Cardiac fibroblast (primary cell): ENCODE measurements at regions not wholly inside any gene's neighbourhood (a gene's known extent, or its start where the extent isn't known, plus 50 kb on each side); places are given as distances from the start of the nearest gene placed in this dataset.
A peak's percentile ranks its signal among the peaks of the same experiment; 100 is the strongest.

Experiments used
- DNase-seq, 2 donors: peaks; one replicate each; pipeline versions ENCODE4 v3.0.0 to v3.0.0-alpha.2; 2010; ENCODE audit warnings: low read depth in 2 of 2
- H3K4me3 ChIP-seq, 2 donors: replicated peaks in 1 of 2; 1 replicate in 1 of 2; 2 replicates in 1 of 2; pipeline ENCODE4 v1.5.1; 2011; ENCODE audit warnings: low read depth in 2 of 2, low read length in 2 of 2, mild to moderate bottlenecking in 2 of 2, moderate library complexity in 1 of 2
- CTCF ChIP-seq: IDR thresholded peaks from one replicate; pipeline ENCODE4 v1.5.1; 2011; ENCODE audit warnings: low read depth, mild to moderate bottlenecking, low read length, inconsistent platforms

GRCh38 chr18:54764786-54765185 is 63.5 kb upstream of the RAB27B start:
- no peak overlapping the region for H3K4me3 ChIP-seq
- no peak for DNase-seq
- no peak for TF ChIP-seq CTCF

- peak in 1 of 2 donors; percentile 31 for DNase-seq
- TF ChIP-seq CTCF = no peak
- H3K4me3 ChIP-seq = no peak overlapping the region
Observed at GRCh38 chr18:54765636-54766375, 62.5 kb upstream of the RAB27B start.

- peak in 1 of 2 donors; percentile 85 for DNase-seq
- TF ChIP-seq CTCF = no peak
- no peak overlapping the region for H3K4me3 ChIP-seq
Observed at GRCh38 chr18:54766634-54767033, 61.6 kb upstream of the RAB27B start.

- no peak overlapping the region for H3K4me3 ChIP-seq
- no peak for TF ChIP-seq CTCF
- DNase-seq = no peak
Observed at GRCh38 chr18:54767098-54767497, 61.2 kb upstream of the RAB27B start.

- H3K4me3 ChIP-seq = no peak overlapping the region
- TF ChIP-seq CTCF = no peak
- DNase-seq = peak in 1 of 2 donors; percentile 19
Observed at GRCh38 chr18:54769526-54770464, 58.5 kb upstream of the RAB27B start.

GRCh38 chr18:54772056-54772455 is 56.2 kb upstream of the RAB27B start:
- DNase-seq = peak in 1 of 2 donors; percentile 3
- TF ChIP-seq CTCF = no peak
- no peak overlapping the region for H3K4me3 ChIP-seq
